Upper lobe of right lung (tissue), 1 donor: ENCODE measurements at regions not wholly inside any gene's neighbourhood (a gene's known extent, or its start where the extent isn't known, plus 50 kb on each side); places are given as distances from the start of the nearest gene placed in this dataset.

Experiments
- ATAC-seq: fragments of 200-7000 bp; cut with Tn5 transposase; one replicate; pipeline ENCODE4 v1.9.1; 2020; ENCODE audit warnings: mild to moderate bottlenecking, moderate library complexity
- DNase-seq: peaks from one replicate; pipeline ENCODE4 v3.0.0-alpha.2; 2020
- H3K27ac ChIP-seq: fragments of 200-600 bp; one replicate; pipeline ENCODE4 v1.8.0; 2022
- H3K27me3 ChIP-seq: fragments of 200-600 bp; one replicate; pipeline ENCODE4 v1.8.0; 2022; ENCODE audit warnings: mild to moderate bottlenecking
- H3K36me3 ChIP-seq: fragments of 200-600 bp; one replicate; pipeline ENCODE4 v1.8.0; 2022
- H3K4me1 ChIP-seq: fragments of 200-600 bp; one replicate; pipeline ENCODE4 v1.8.0; 2022
- H3K4me3 ChIP-seq: fragments of 200-600 bp; one replicate; pipeline ENCODE4 v1.8.0; 2022; ENCODE audit warnings: mild to moderate bottlenecking
- H3K9me3 ChIP-seq: fragments of 200-600 bp; one replicate; pipeline ENCODE4 v1.8.0; 2022
- CTCF ChIP-seq: fragments of 200-600 bp; IDR thresholded peaks from one replicate; pipeline ENCODE4 v1.8.0; 2022; ENCODE audit warnings: antibody characterized with exemption
- intact Hi-C: fragments of 100-400 bp; cut with DNase I; formaldehyde crosslinking; loops from one replicate; pipeline ENCODE4 v1.11.0; 2022
- donor health status: DM: no; HTN: yes; CAD: no; lungs with severe emphysema.

GRCh38 chr1:193794239-193794638 lies 607.8 kb upstream of the B3GALT2 start:
- Histone ChIP-seq H3K27me3 (no peaks in the 10 kb centered on the region), H3K9me3 (no peaks in the 10 kb centered on the region), H3K27ac (no peak overlapping the region), H3K4me1 (no peaks in the 10 kb centered on the region), H3K36me3 (no peaks in the 10 kb centered on the region), H3K4me3 (no peak overlapping the region)
- DNase-seq (no peak), ATAC-seq (no peak)
- no peak for TF ChIP-seq CTCF
- intact Hi-C loops: no loop called here

- DNase-seq (no peak), ATAC-seq (no peak)
- Histone ChIP-seq H3K4me1 (no peaks in the 10 kb centered on the region), H3K36me3 (no peaks in the 10 kb centered on the region), H3K9me3 (no peaks in the 10 kb centered on the region), H3K4me3 (no peak overlapping the region), H3K27ac (no peak overlapping the region), H3K27me3 (no peaks in the 10 kb centered on the region)
- intact Hi-C loops: no loop called here
- TF ChIP-seq CTCF: no peak
Measured at GRCh38 chr1:193791746-193792145, 605.3 kb upstream of the B3GALT2 start.

GRCh38 chr1:193787061-193787460 lies 600.6 kb upstream of the B3GALT2 start:
- intact Hi-C loops: no loop called here
- DNase-seq (no peak), ATAC-seq (no peak)
- no peaks in the 10 kb centered on the region for H3K27me3 ChIP-seq
- no peak overlapping the region for H3K4me3 ChIP-seq
- no peaks in the 10 kb centered on the region for H3K36me3 ChIP-seq
- TF ChIP-seq CTCF: no peak
- no peaks in the 10 kb centered on the region for H3K9me3 ChIP-seq
- H3K27ac ChIP-seq: no peak overlapping the region
- H3K4me1 ChIP-seq: no peaks in the 10 kb centered on the region

GRCh38 chr1:193785850-193786420 lies 599.5 kb upstream of the B3GALT2 start:
- no peak overlapping the region for H3K4me3 ChIP-seq
- intact Hi-C loops: no loop called here
- H3K4me1 ChIP-seq: no peaks in the 10 kb centered on the region
- TF ChIP-seq CTCF: no peak
- no peaks in the 10 kb centered on the region for H3K9me3 ChIP-seq
- no peak overlapping the region for H3K27ac ChIP-seq
- no peaks in the 10 kb centered on the region for H3K36me3 ChIP-seq
- no peak for ATAC-seq
- no peak for DNase-seq
- no peaks in the 10 kb centered on the region for H3K27me3 ChIP-seq

- no peaks in the 10 kb centered on the region for H3K9me3 ChIP-seq
- no peaks in the 10 kb centered on the region for H3K4me1 ChIP-seq
- ATAC-seq (no peak), DNase-seq (no peak)
- H3K27me3 ChIP-seq: no peaks in the 10 kb centered on the region
- H3K4me3 ChIP-seq: no peak overlapping the region
- TF ChIP-seq CTCF: no peak
- no peak overlapping the region for H3K27ac ChIP-seq
- no peaks in the 10 kb centered on the region for H3K36me3 ChIP-seq
- intact Hi-C loops: no loop called here
Measured at GRCh38 chr1:193774536-193775323, 588.3 kb upstream of the B3GALT2 start.
